H1 (cell line): ENCODE measurements at regions not wholly inside any gene's neighbourhood (a gene's known extent, or its start where the extent isn't known, plus 50 kb on each side); places are given as distances from the start of the nearest gene placed in this dataset.

ENCODE experiments used
- CTCF ChIA-PET: fragments of 300-600 bp; sonication (Branson Sonifier 250); formaldehyde crosslinking; loops from one replicate; lab custom pipeline; 2021; ENCODE audit not compliant: partially characterized antibody; lab: Charles Lee
- POLR2A ChIA-PET: fragments of 300-600 bp; sonication (Branson Sonifier 250); formaldehyde crosslinking; loops from one replicate; lab custom pipeline; 2021; ENCODE audit warnings: inconsistent platforms; ENCODE audit not compliant: partially characterized antibody; lab: Charles Lee
- DNase-seq, 2 experiments: peaks; one replicate each; pipeline versions ENCODE4 v3.0.0 to v3.0.0-alpha.2; 2010 to 2022; ENCODE audit warnings: low spot score in 2 of 2, low read depth in 1 of 2, mixed read lengths in 1 of 2
- FAIRE-seq: peaks from 2 replicates; lab custom pipeline; 2011; peaks lifted over from hg19 to GRCh38; lab: Jason Lieb, UNC
- H2AFZ ChIP-seq: 2 replicates; pipeline ENCODE4 v1.8.1; 2012; ENCODE audit warnings: low read length, inconsistent platforms
- H2AK5ac ChIP-seq: 2 replicates; pipeline ENCODE4 v1.6.1; 2013; ENCODE audit warnings: low read depth, low read length
- H2BK120ac ChIP-seq: replicated peaks from 2 replicates; pipeline ENCODE3; 2013; ENCODE audit warnings: low read depth, low read length, inconsistent platforms
- H2BK12ac ChIP-seq: 2 replicates; pipeline ENCODE4 v1.6.1; 2013; ENCODE audit warnings: low read depth, low read length
- H2BK15ac ChIP-seq: 2 replicates; pipeline ENCODE4 v1.6.1; 2013; ENCODE audit warnings: low read length
- H2BK20ac ChIP-seq: 2 replicates; pipeline ENCODE4 v1.6.1; 2013; ENCODE audit warnings: low read length
- H2BK5ac ChIP-seq: 2 replicates; pipeline ENCODE4 v1.6.1; 2013; ENCODE audit warnings: low read depth, low read length
- H3K14ac ChIP-seq: 2 replicates; pipeline ENCODE4 v1.6.1; 2013; ENCODE audit warnings: inconsistent platforms; ENCODE audit not compliant: insufficient read length
- H3K18ac ChIP-seq: 2 replicates; pipeline ENCODE4 v1.6.1; 2013; ENCODE audit warnings: low read length; ENCODE audit errors: extremely low read depth
- H3K23ac ChIP-seq: 2 replicates; pipeline ENCODE4 v1.6.1; 2013; ENCODE audit warnings: inconsistent platforms; ENCODE audit not compliant: insufficient read length
- H3K23me2 ChIP-seq: 2 replicates; pipeline ENCODE4 v1.6.1; 2013; ENCODE audit warnings: low read depth, low read length
- H3K27ac ChIP-seq: 2 replicates; pipeline ENCODE4 v1.6.1; 2011; ENCODE audit warnings: low read depth, low read length, inconsistent platforms
- H3K27me3 ChIP-seq, 4 experiments: replicated peaks in 1 of 4; 1 replicate in 1 of 4; 2 replicates in 3 of 4; pipeline versions ENCODE4 v1.6.1 to v1.8.1; 2011 to 2013; ENCODE audit warnings: low read length in 3 of 4, mild to moderate bottlenecking in 3 of 4, inconsistent platforms in 2 of 4, mixed read lengths in 2 of 4, moderate library complexity in 1 of 4; ENCODE audit not compliant: control insufficient read depth in 3 of 4, insufficient read depth in 3 of 4; ENCODE audit errors: extremely low read depth in 1 of 4
- H3K36me3 ChIP-seq, 4 experiments: 2 replicates each; pipeline versions ENCODE4 v1.6.1 to v1.8.1; 2011 to 2013; ENCODE audit warnings: mild to moderate bottlenecking in 4 of 4, low read length in 3 of 4, moderate library complexity in 2 of 4, control low read depth in 1 of 4, inconsistent platforms in 1 of 4; ENCODE audit not compliant: insufficient read depth in 4 of 4, control insufficient read depth in 2 of 4
- H3K4ac ChIP-seq: replicated peaks from 2 replicates; pipeline ENCODE3; 2013; ENCODE audit warnings: low read length, low read depth, mixed read lengths, inconsistent platforms; ENCODE audit not compliant: insufficient read length
- H3K4me1 ChIP-seq, 4 experiments: replicated peaks in 1 of 4; 1 replicate in 1 of 4; 2 replicates in 3 of 4; pipeline versions ENCODE4 v1.6.1 to v1.8.1; 2011 to 2013; ENCODE audit warnings: low read length in 3 of 4, inconsistent platforms in 2 of 4, mixed read lengths in 1 of 4; ENCODE audit not compliant: insufficient read depth in 4 of 4, control insufficient read depth in 3 of 4
- H3K4me2 ChIP-seq, 2 experiments: 2 replicates each; pipeline versions ENCODE4 v1.6.1 to v1.8.1; 2011 to 2013; ENCODE audit warnings: low read depth in 2 of 2, low read length in 2 of 2, control low read depth in 1 of 2, inconsistent platforms in 1 of 2, mild to moderate bottlenecking in 1 of 2; ENCODE audit not compliant: insufficient read depth in 1 of 2
- H3K4me3 ChIP-seq, 4 experiments: fragments of 200-600, 300-600 bp in 1 of 4; sonication (generic), shearing (Covaris generic), sonication (Bioruptor Twin) in 1 of 4; 2 replicates each; pipeline versions ENCODE4 v1.5.1 to v1.8.1; 2011 to 2016; ENCODE audit warnings: low read length in 4 of 4, low read depth in 3 of 4, control low read depth in 2 of 4, inconsistent platforms in 2 of 4, mild to moderate bottlenecking in 2 of 4, mixed read lengths in 1 of 4, moderate library complexity in 1 of 4; ENCODE audit not compliant: insufficient read depth in 2 of 4; ENCODE audit errors: extremely low read depth in 1 of 4
- H3K56ac ChIP-seq: replicated peaks from 2 replicates; pipeline ENCODE3; 2013; ENCODE audit warnings: low read depth, mild to moderate bottlenecking, mixed read lengths, low read length, inconsistent platforms; ENCODE audit not compliant: insufficient read length
- H3K79me1 ChIP-seq: 2 replicates; pipeline ENCODE4 v1.6.1; 2013; ENCODE audit warnings: low read depth, low read length, control low read depth
- H3K79me2 ChIP-seq, 2 experiments: 2 replicates each; pipeline versions ENCODE4 v1.6.1 to v1.8.1; 2012 to 2013; ENCODE audit warnings: low read length in 2 of 2, mild to moderate bottlenecking in 2 of 2, inconsistent platforms in 1 of 2; ENCODE audit not compliant: insufficient read depth in 2 of 2, control insufficient read depth in 1 of 2
- H3K9ac ChIP-seq, 4 experiments: replicated peaks in 1 of 4; 1 replicate in 1 of 4; 2 replicates in 3 of 4; pipeline versions ENCODE4 v1.6.1 to v1.8.1; 2011 to 2013; ENCODE audit warnings: low read depth in 3 of 4, low read length in 3 of 4, control low read depth in 2 of 4, mild to moderate bottlenecking in 2 of 4, moderate library complexity in 2 of 4, inconsistent platforms in 1 of 4; ENCODE audit errors: extremely low read depth in 1 of 4
- H3K9me3 ChIP-seq, 2 experiments: 2 replicates each; pipeline versions ENCODE4 v1.6.1 to v1.8.1; 2012 to 2013; ENCODE audit warnings: mild to moderate bottlenecking in 2 of 2, moderate library complexity in 2 of 2, control low read depth in 1 of 2, inconsistent platforms in 1 of 2, low read depth in 1 of 2, low read length in 1 of 2, mixed read lengths in 1 of 2; ENCODE audit not compliant: insufficient read depth in 2 of 2
- H4K20me1 ChIP-seq, 2 experiments: replicated peaks in 1 of 2; 2 replicates each; pipeline versions ENCODE3 to v1.8.1; 2011 to 2013; ENCODE audit warnings: inconsistent platforms in 2 of 2, low read length in 2 of 2, mild to moderate bottlenecking in 1 of 2; ENCODE audit not compliant: insufficient read depth in 2 of 2, control insufficient read depth in 1 of 2
- H4K5ac ChIP-seq: 2 replicates; pipeline ENCODE4 v1.6.1; 2013; ENCODE audit warnings: low read length, low read depth, mixed read lengths, inconsistent platforms; ENCODE audit not compliant: insufficient read length
- H4K8ac ChIP-seq: 2 replicates; pipeline ENCODE4 v1.8.0; 2013; ENCODE audit warnings: mild to moderate bottlenecking, moderate library complexity, low read length, inconsistent platforms; ENCODE audit not compliant: insufficient read depth; ENCODE audit errors: extremely low read depth
- H4K91ac ChIP-seq: replicated peaks from 2 replicates; pipeline ENCODE3; 2013; ENCODE audit warnings: low read length, mixed read lengths, inconsistent platforms; ENCODE audit not compliant: insufficient read length
- HDAC2 ChIP-seq, 2 experiments: fragments of 300-600 bp in 1 of 2; sonication (generic) in 1 of 2; IDR thresholded peaks; 2 replicates each; pipeline ENCODE4 v1.6.1; 2011 to 2012; ENCODE audit warnings: low read depth in 2 of 2, low read length in 2 of 2, mild to moderate bottlenecking in 2 of 2, moderate library complexity in 2 of 2, borderline replicate concordance in 1 of 2, inconsistent platforms in 1 of 2
- WGBS, 2 experiments: shearing (Covaris generic) in 1 of 2; methylation state at CpG; one replicate each; pipeline versions ENCODE4 v1.1.6 to v1.1.7; 2013 to 2015; ENCODE audit warnings: low lambda C conversion rate in 2 of 2, mixed read lengths in 2 of 2, inconsistent platforms in 1 of 2, low coverage in 1 of 2, missing lambda C conversion rate in 1 of 2; ENCODE audit not compliant: insufficient replicate concordance in 2 of 2, insufficient coverage in 1 of 2, insufficient read length in 1 of 2; ENCODE audit errors: extremely low coverage in 1 of 2, missing lambda C conversion rate in 1 of 2; 5-methylcytosine and 5-hydroxymethylcytosine counted together
- TF ChIP-seq, protein P1 (sequence below): IDR thresholded peaks from 2 replicates; pipeline ENCODE4 v1.6.1; 2012; ENCODE audit warnings: inconsistent platforms

DNA sequence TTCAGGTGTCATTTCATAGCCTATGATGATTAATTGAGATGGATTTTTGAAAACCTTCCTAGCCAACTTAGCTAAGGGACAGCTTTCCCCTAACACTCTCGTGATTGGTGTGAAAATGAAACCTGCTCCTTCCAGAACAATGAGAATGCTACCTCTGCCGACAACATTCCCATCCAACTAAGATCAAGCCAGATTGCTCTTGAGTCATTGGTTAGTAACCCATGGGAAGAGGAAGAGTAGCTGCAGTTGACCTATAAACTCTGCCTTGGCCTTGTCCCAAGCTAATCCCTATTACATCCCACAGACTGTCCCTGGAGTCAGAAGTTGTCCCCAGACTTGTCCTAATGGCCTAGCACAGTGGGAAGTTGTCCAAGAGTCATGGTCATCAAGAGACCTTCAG, 80.5 kb upstream of the SVIL start:
- 89% methylated on average over 2 of the region's 2 CpGs; no CpG with 5 or more reads in 1 of the 2 experiments for WGBS, 2 experiments
- no peak overlapping the region for H2BK12ac ChIP-seq
- no peak overlapping the region for H3K56ac ChIP-seq
- no peak overlapping the region for H2AFZ ChIP-seq
- H3K18ac ChIP-seq, result no peak overlapping the region
- no peak overlapping the region for H2BK5ac ChIP-seq
- no peaks in the 10 kb centered on the region for H4K20me1 ChIP-seq
- H3K23ac ChIP-seq, result no peak overlapping the region
- H4K91ac ChIP-seq, result no peak overlapping the region
- no peak overlapping the region for H4K8ac ChIP-seq
- no peak overlapping the region for H2BK20ac ChIP-seq
- H2BK15ac ChIP-seq, result no peak overlapping the region
- no peak overlapping the region for H3K27ac ChIP-seq
- DNase-seq, result no peak
- H2AK5ac ChIP-seq, result no peak overlapping the region
- TF ChIP-seq, protein P1, sequence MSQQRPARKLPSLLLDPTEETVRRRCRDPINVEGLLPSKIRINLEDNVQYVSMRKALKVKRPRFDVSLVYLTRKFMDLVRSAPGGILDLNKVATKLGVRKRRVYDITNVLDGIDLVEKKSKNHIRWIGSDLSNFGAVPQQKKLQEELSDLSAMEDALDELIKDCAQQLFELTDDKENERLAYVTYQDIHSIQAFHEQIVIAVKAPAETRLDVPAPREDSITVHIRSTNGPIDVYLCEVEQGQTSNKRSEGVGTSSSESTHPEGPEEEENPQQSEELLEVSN, result no peak
- TF ChIP-seq HDAC2 (IDR thresholded peaks at IDR 0.05; ENCODE audit: borderline replicate concordance in 1 of 2, low read depth in 2 of 2, low read length in 2 of 2), result no peak
- TF ChIP-seq, all 59 proteins: peak for 0
- ChIA-PET CTCF (no interaction called here), POLR2A (no interaction called here)
- Histone ChIP-seq H3K4me1 (peaks cover 0 to 8% (median 2%) of the 10 kb centered on the region in 4 experiments; a peak in 1 of 7 replicates), H3K23me2 (no peaks in the 10 kb centered on the region), H3K79me1 (no peaks in the 10 kb centered on the region; the same call in 1 of the 2 replicates), H3K27me3 (no peaks in the 10 kb centered on the region), H3K14ac (no peak overlapping the region), H3K4me3 (no peak overlapping the region), H3K79me2 (peaks cover 0 to 21% of the 10 kb centered on the region in 2 experiments; a peak in 2 of 4 replicates), H3K9me3 (peaks cover 0 to 4% of the 10 kb centered on the region in 2 experiments; a peak in 2 of 4 replicates), H3K36me3 (no peaks in the 10 kb centered on the region; a peak in 1 of 8 replicates), H2BK120ac (no peak overlapping the region), H3K9ac (no peak overlapping the region), H3K4me2 (no peak overlapping the region), H4K5ac (no peak overlapping the region), H3K4ac (no peak overlapping the region)
- no peak for FAIRE-seq
